Natural killer cell (primary cell): ENCODE measurements at regions not wholly inside any gene's neighbourhood (a gene's known extent, or its start where the extent isn't known, plus 50 kb on each side); places are given as distances from the start of the nearest gene placed in this dataset.
"Not testable (repeated sequence)": the region's sequence is repeated elsewhere in the genome, so short reads cannot be mapped to it uniquely, and the experiment has no call there.

ENCODE experiments used
- ATAC-seq, 3 donors: fragments of 150-1000 bp in 2 of 3; fragments of 200-7000 bp in 1 of 3; cut with Tn5 transposase; 1 replicate in 1 of 3; 2 replicates in 2 of 3; pipeline ENCODE4 v1.10.0; 2021; ENCODE audit warnings: mild to moderate bottlenecking in 2 of 3, moderate library complexity in 2 of 3
- DNase-seq, 2 donors: peaks; one replicate each; pipeline versions ENCODE4 v3.0.0 to v3.0.0-alpha.2; 2013 to 2021; ENCODE audit warnings: mixed read lengths in 1 of 2
- H3K27ac ChIP-seq: one replicate; pipeline ENCODE4 v1.5.1; 2013; ENCODE audit warnings: mild to moderate bottlenecking, low read length
- H3K27me3 ChIP-seq: one replicate; pipeline ENCODE4 v1.6.1; 2013; ENCODE audit warnings: low read length; ENCODE audit not compliant: control insufficient read depth, insufficient read depth
- H3K36me3 ChIP-seq: one replicate; pipeline ENCODE4 v1.6.1; 2013; ENCODE audit warnings: low read length; ENCODE audit not compliant: control insufficient read depth, insufficient read depth
- H3K4me1 ChIP-seq: one replicate; pipeline ENCODE4 v1.6.1; 2013; ENCODE audit warnings: low read length; ENCODE audit not compliant: control insufficient read depth, insufficient read depth
- H3K4me3 ChIP-seq: one replicate; pipeline ENCODE4 v1.5.1; 2013; ENCODE audit warnings: low read length
- H3K9me3 ChIP-seq: one replicate; pipeline ENCODE4 v1.6.1; 2013; ENCODE audit warnings: low read length; ENCODE audit not compliant: control insufficient read depth, insufficient read depth
- H3K27ac Mint-ChIP-seq, 2 donors: one replicate each; pipeline ENCODE4 v1.8.0; 2022; ENCODE audit warnings: mild to moderate bottlenecking in 2 of 2, mixed read lengths in 2 of 2, moderate library complexity in 1 of 2
- H3K27me3 Mint-ChIP-seq, 2 donors: one replicate each; pipeline ENCODE4 v1.8.0; 2022; ENCODE audit warnings: low read depth in 2 of 2, mixed read lengths in 2 of 2
- H3K36me3 Mint-ChIP-seq: one replicate; pipeline ENCODE4 v1.8.0; 2022; ENCODE audit warnings: mixed read lengths
- H3K4me1 Mint-ChIP-seq, 2 donors: one replicate each; pipeline ENCODE4 v1.8.0; 2022; ENCODE audit warnings: mixed read lengths in 2 of 2
- H3K4me3 Mint-ChIP-seq: one replicate; pipeline ENCODE4 v1.8.0; 2022; ENCODE audit warnings: mild to moderate bottlenecking, moderate library complexity, mixed read lengths
- H3K9me3 Mint-ChIP-seq, 2 donors: one replicate each; pipeline ENCODE4 v1.8.0; 2022; ENCODE audit warnings: mixed read lengths in 2 of 2
- CTCF ChIP-seq: fragments of 200-600 bp; IDR thresholded peaks from one replicate; pipeline ENCODE4 v1.8.0; 2022; ENCODE audit warnings: antibody characterized with exemption
- WGBS: methylation state at CpG from one replicate; pipeline ENCODE4 v1.1.7; 2013; ENCODE audit warnings: missing lambda C conversion rate; ENCODE audit not compliant: insufficient coverage; 5-methylcytosine and 5-hydroxymethylcytosine counted together
- intact Hi-C: fragments of 100-400 bp; cut with micrococcal nuclease; formaldehyde crosslinking; loops from one replicate; pipeline ENCODE4 v1.14.2; 2022

GRCh38 chr21:15967661-15968060 lies 237.9 kb downstream of the USP25 start:
- Histone ChIP-seq H3K27me3 (no peaks in the 10 kb centered on the region), H3K4me1 (no peaks in the 10 kb centered on the region), H3K9me3 (no peaks in the 10 kb centered on the region), H3K36me3 (no peaks in the 10 kb centered on the region), H3K27ac (no peak overlapping the region), H3K4me3 (no peak overlapping the region)
- H3K36me3 Mint-ChIP-seq, result no peaks in the 10 kb centered on the region
- ATAC-seq (no peak), DNase-seq (no peak)
- no peak for TF ChIP-seq CTCF
- H3K27me3 Mint-ChIP-seq, result no peaks in the 10 kb centered on the region
- no peaks in the 10 kb centered on the region for H3K4me1 Mint-ChIP-seq
- no peak overlapping the region for H3K27ac Mint-ChIP-seq
- intact Hi-C loops, result no loop called here
- 80% methylated on average over 4 of the region's 5 CpGs for WGBS
- no peak overlapping the region for H3K4me3 Mint-ChIP-seq
- H3K9me3 Mint-ChIP-seq, result peaks cover 0 to 2% of the 10 kb centered on the region in 2 donors

DNA sequence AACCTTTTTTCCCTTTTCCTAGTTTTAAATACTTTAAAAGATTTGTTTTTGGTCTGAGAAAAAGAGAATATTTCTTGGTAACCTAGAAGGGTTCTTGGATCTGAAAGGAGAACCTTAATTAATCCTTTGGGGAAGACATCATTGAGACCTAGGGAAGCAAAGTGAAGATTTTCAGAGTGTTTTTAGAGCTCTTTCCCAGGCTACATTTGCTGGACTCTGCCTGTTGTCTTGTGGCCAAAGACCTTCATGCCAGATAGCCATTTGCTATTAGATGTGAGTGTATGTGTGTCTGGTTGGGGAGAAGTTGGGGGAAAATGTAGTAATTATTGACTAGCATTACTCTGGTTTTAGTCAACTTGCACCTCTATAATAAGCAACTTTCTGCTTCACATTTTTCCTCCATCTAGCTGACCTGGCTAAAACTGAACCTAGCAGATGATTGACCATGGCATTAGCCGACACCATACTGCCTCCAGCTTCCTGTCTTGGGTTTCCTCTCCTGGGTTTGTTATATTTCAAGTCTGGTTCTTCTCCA lies 239.1 kb downstream of the USP25 start:
- Histone ChIP-seq H3K36me3 (no peaks in the 10 kb centered on the region), H3K27ac (no peak overlapping the region), H3K27me3 (no peaks in the 10 kb centered on the region), H3K4me3 (no peak overlapping the region), H3K9me3 (no peaks in the 10 kb centered on the region), H3K4me1 (no peaks in the 10 kb centered on the region)
- intact Hi-C loops, result no loop called here
- Mint-ChIP-seq H3K9me3 (no peaks in the 10 kb centered on the region), H3K36me3 (no peaks in the 10 kb centered on the region), H3K4me1 (no peaks in the 10 kb centered on the region), H3K27me3 (no peaks in the 10 kb centered on the region), H3K27ac (no peak overlapping the region), H3K4me3 (no peak overlapping the region)
- TF ChIP-seq CTCF, result no peak
- ATAC-seq (no peak), DNase-seq (no peak)
- WGBS, result 67% methylated on average over 1 of the region's 1 CpG

DNA sequence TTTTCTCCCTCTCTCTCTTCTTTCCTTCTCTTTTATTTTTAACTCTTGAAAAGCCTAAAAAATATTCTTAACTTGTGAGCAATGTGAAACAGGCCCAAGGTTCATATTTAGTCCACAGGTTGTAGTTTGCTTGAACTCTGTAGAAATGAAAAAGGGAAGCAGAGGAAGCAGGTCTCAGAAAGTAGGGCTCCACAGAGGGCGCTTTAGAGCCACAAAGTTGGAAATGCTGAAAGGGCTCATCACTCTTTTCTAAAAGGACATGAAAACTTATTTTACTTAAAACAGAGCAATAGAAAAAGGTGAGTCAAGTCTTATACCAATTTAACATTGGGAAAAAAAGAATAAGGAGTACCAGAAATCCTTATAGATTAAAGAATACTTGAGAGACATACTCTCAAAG lies 247.0 kb downstream of the USP25 start:
- H3K27ac Mint-ChIP-seq, result no peak overlapping the region
- no peak for TF ChIP-seq CTCF
- no peaks in the 10 kb centered on the region for H3K36me3 Mint-ChIP-seq
- Histone ChIP-seq H3K27me3 (no peaks in the 10 kb centered on the region), H3K4me1 (no peaks in the 10 kb centered on the region), H3K27ac (no peak overlapping the region), H3K36me3 (no peaks in the 10 kb centered on the region), H3K9me3 (no peaks in the 10 kb centered on the region), H3K4me3 (no peak overlapping the region)
- DNase-seq, result no peak
- no peaks in the 10 kb centered on the region for H3K4me1 Mint-ChIP-seq
- no peak for ATAC-seq
- no peaks in the 10 kb centered on the region for H3K9me3 Mint-ChIP-seq
- WGBS, result 60% methylated on average over 1 of the region's 1 CpG
- intact Hi-C loops, result no loop called here
- H3K4me3 Mint-ChIP-seq, result no peak overlapping the region
- no peaks in the 10 kb centered on the region for H3K27me3 Mint-ChIP-seq

GRCh38 chr21:15978215-15978738 lies 248.5 kb downstream of the USP25 start:
- no peaks in the 10 kb centered on the region for H3K27me3 ChIP-seq
- H3K4me3 ChIP-seq, result no peak overlapping the region
- no peak for ATAC-seq
- H3K27ac ChIP-seq, result no peak overlapping the region
- TF ChIP-seq CTCF, result no peak
- no peaks in the 10 kb centered on the region for H3K36me3 ChIP-seq
- H3K36me3 Mint-ChIP-seq, result no peaks in the 10 kb centered on the region
- 95% methylated on average over 3 of the region's 3 CpGs for WGBS
- DNase-seq, result no peak
- intact Hi-C loops, result no loop called here
- no peaks in the 10 kb centered on the region for H3K9me3 ChIP-seq
- H3K4me1 ChIP-seq, result no peaks in the 10 kb centered on the region
- H3K4me1 Mint-ChIP-seq, result no peaks in the 10 kb centered on the region
- H3K27me3 Mint-ChIP-seq, result no peaks in the 10 kb centered on the region
- no peak overlapping the region for H3K27ac Mint-ChIP-seq
- no peaks in the 10 kb centered on the region for H3K9me3 Mint-ChIP-seq
- H3K4me3 Mint-ChIP-seq, result no peak overlapping the region

- H3K4me1 Mint-ChIP-seq, H3K4me1 ChIP-seq, intact Hi-C loops, H3K27me3 Mint-ChIP-seq, H3K27me3 ChIP-seq, H3K4me3 ChIP-seq, H3K27ac ChIP-seq, H3K4me3 Mint-ChIP-seq, H3K36me3 ChIP-seq, H3K27ac Mint-ChIP-seq, H3K9me3 Mint-ChIP-seq, H3K36me3 Mint-ChIP-seq, DNase-seq, H3K9me3 ChIP-seq, ATAC-seq: not testable (repeated sequence)
- WGBS, result 96% methylated on average over 6 of the region's 6 CpGs
These were observed 249.7 kb downstream of the USP25 start for GRCh38 chr21:15979493-15979892.
